ENCODE measurements at regions not wholly inside any gene's neighbourhood (a gene's known extent, or its start where the extent isn't known, plus 50 kb on each side); places are given as distances from the start of the nearest gene placed in this dataset.
A peak's percentile ranks its signal among the peaks of the same experiment; 100 is the strongest.

GRCh38 chr17:77720946-77721845 lies 237.3 kb upstream of the TNRC6C start:
- Histone ChIP-seq H3K36me3 (no peaks in the 10 kb centered on the region), H3K4me3 (no peak overlapping the region), H3K27me3 (no peaks in the 10 kb centered on the region), H3K4me1 (no peaks in the 10 kb centered on the region), H3K9me3 (no peaks in the 10 kb centered on the region), H3K27ac (replicated peaks in 1 of 4) (no peak overlapping the region)
- peak; percentile 88 for DNase-seq (ENCODE audit: extremely low spot score)
- intact Hi-C loops (cut with DNase I), result no loop called here
- 86% methylated on average over 14 of the region's 14 CpGs for WGBS
- TF ChIP-seq EP300 (IDR thresholded peaks at IDR 0.05), result no peak
- no peak for TF ChIP-seq POLR2AphosphoS5 (IDR thresholded peaks at IDR 0.05)
- TF ChIP-seq CTCF (IDR thresholded peaks at IDR 0.05), result no peak
- no peak for TF ChIP-seq POLR2A (IDR thresholded peaks at IDR 0.05; ENCODE audit: low read depth)

GRCh38 chr17:77721846-77722160 lies 236.7 kb upstream of the TNRC6C start:
- Histone ChIP-seq H3K9me3 (no peaks in the 10 kb centered on the region), H3K27ac (replicated peaks in 1 of 4) (no peak overlapping the region), H3K27me3 (no peaks in the 10 kb centered on the region), H3K4me3 (no peak overlapping the region), H3K4me1 (peaks cover under 1 to 4% (median 2%) of the 10 kb centered on the region in 4 donors), H3K36me3 (no peaks in the 10 kb centered on the region)
- no peak for DNase-seq (ENCODE audit: extremely low spot score)
- TF ChIP-seq CTCF (IDR thresholded peaks at IDR 0.05) (no peak), POLR2A (IDR thresholded peaks at IDR 0.05; ENCODE audit: low read depth) (no peak), EP300 (IDR thresholded peaks at IDR 0.05) (no peak), POLR2AphosphoS5 (IDR thresholded peaks at IDR 0.05) (no peak)
- intact Hi-C loops (cut with DNase I), result no loop called here
- 76% methylated on average over 3 of the region's 3 CpGs for WGBS

GRCh38 chr17:77722366-77722765 lies 236.1 kb upstream of the TNRC6C start:
- Histone ChIP-seq H3K36me3 (no peaks in the 10 kb centered on the region), H3K4me1 (peaks cover 6 to 9% (median 8%) of the 10 kb centered on the region in 4 donors), H3K4me3 (no peak overlapping the region), H3K9me3 (no peaks in the 10 kb centered on the region), H3K27ac (replicated peaks in 1 of 4) (no peak overlapping the region), H3K27me3 (no peaks in the 10 kb centered on the region)
- DNase-seq (ENCODE audit: extremely low spot score), result no peak
- WGBS, result 93% methylated on average over 8 of the region's 8 CpGs
- intact Hi-C loops (cut with DNase I), result no loop called here
- TF ChIP-seq POLR2AphosphoS5 (IDR thresholded peaks at IDR 0.05) (no peak), EP300 (IDR thresholded peaks at IDR 0.05) (no peak), POLR2A (IDR thresholded peaks at IDR 0.05; ENCODE audit: low read depth) (no peak)

GRCh38 chr17:77723071-77723908 lies 235.2 kb upstream of the TNRC6C start:
- TF ChIP-seq EP300 (IDR thresholded peaks at IDR 0.05), result no peak
- TF ChIP-seq POLR2AphosphoS5 (IDR thresholded peaks at IDR 0.05), result no peak
- no peak for TF ChIP-seq POLR2A (IDR thresholded peaks at IDR 0.05; ENCODE audit: low read depth)
- no peak for TF ChIP-seq CTCF (IDR thresholded peaks at IDR 0.05)
- Histone ChIP-seq H3K4me3 (no peak overlapping the region), H3K4me1 (peaks cover 11 to 17% (median 16%) of the 10 kb centered on the region in 4 donors), H3K36me3 (no peaks in the 10 kb centered on the region), H3K9me3 (no peaks in the 10 kb centered on the region), H3K27ac (replicated peaks in 1 of 4) (no peak overlapping the region), H3K27me3 (no peaks in the 10 kb centered on the region)
- WGBS, result 87% methylated on average over 16 of the region's 20 CpGs
- DNase-seq (ENCODE audit: extremely low spot score), result peak; percentile 64
- intact Hi-C loops (cut with DNase I), result no loop called here
